ENCODE measurements at regions not wholly inside any gene's neighbourhood (a gene's known extent, or its start where the extent isn't known, plus 50 kb on each side); places are given as distances from the start of the nearest gene placed in this dataset.

- Histone ChIP-seq H3K9ac (ENCODE audit: low read depth, low read length, poor library complexity) (no peak overlapping the region), H3K27me3 (ENCODE audit: control insufficient read depth in 3 of 3, insufficient read depth in 3 of 3, low read depth in 1 of 3, low read length in 3 of 3) (peaks cover 0 to 34% (median 0%) of the 10 kb centered on the region in 3 experiments), H4K8ac (ENCODE audit: low read depth, low read length) (no peak overlapping the region), H3K9me3 (replicated peaks in 1 of 2; ENCODE audit: control insufficient read depth in 2 of 2, insufficient read depth in 1 of 2, low read depth in 1 of 2, low read length in 2 of 2) (no peaks in the 10 kb centered on the region), H3K36me3 (replicated peaks in 1 of 2; ENCODE audit: control insufficient read depth in 2 of 2, insufficient read depth in 2 of 2, low read length in 2 of 2) (no peaks in the 10 kb centered on the region), H2BK12ac (ENCODE audit: low read length) (no peak overlapping the region), H4K91ac (ENCODE audit: low read depth, low read length, poor library complexity) (no peak overlapping the region), H2AK5ac (ENCODE audit: low read depth, low read length) (no peak overlapping the region), H3K27ac (replicated peaks; ENCODE audit: low read length) (no peak overlapping the region), H3K79me1 (ENCODE audit: low read depth, low read length) (no peaks in the 10 kb centered on the region), H3K14ac (ENCODE audit: low read length) (no peak overlapping the region), H3K18ac (ENCODE audit: low read length) (no peak overlapping the region), H3K4me3 (ENCODE audit: low read length in 2 of 2) (no peak overlapping the region), H3K4ac (ENCODE audit: low read length) (no peak overlapping the region), H2BK5ac (ENCODE audit: low read length) (no peak overlapping the region), H2AFZ (ENCODE audit: low read length) (no peak overlapping the region), H2BK15ac (ENCODE audit: low read length) (no peak overlapping the region), H2BK120ac (ENCODE audit: low read depth, low read length) (no peak overlapping the region), H3K4me1 (ENCODE audit: control insufficient read depth in 2 of 2, insufficient read depth in 1 of 2, low read depth in 1 of 2, low read length in 2 of 2) (peaks cover 0 to 2% of the 10 kb centered on the region in 2 donors), H3K23ac (ENCODE audit: low read depth, low read length, poor library complexity) (no peak overlapping the region), H3K4me2 (ENCODE audit: insufficient read depth, low read length, poor library complexity, severe bottlenecking) (no peak overlapping the region)
- no CpG with 5 or more reads among the region's 6 CpGs for WGBS, 2 donors (ENCODE audit: extremely low coverage in 2 of 2, insufficient read length in 2 of 2, insufficient replicate concordance in 1 of 2)
- DNase-seq (ENCODE audit: low spot score), result no peak
These were observed 503.6 kb downstream of the SHQ1 start for GRCh38 chr3:72344647-72345046.

DNA sequence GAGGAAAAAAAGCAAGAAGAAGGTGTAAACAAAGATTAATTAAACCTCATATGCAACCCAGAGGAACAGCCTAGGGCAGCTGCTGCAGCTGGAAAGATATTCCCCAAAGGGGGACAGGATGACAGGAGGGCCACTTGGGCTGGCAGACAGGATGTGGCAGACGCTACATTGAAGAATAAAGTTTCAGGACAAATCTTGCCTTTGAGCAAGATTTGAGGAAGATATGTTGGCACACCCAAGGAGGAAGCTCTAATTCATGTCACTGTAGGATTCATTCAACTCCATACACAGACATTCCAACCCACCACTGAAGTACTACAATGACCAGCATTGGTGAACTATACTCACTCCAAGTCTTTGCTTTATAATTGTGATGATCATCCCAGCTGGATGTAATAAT is 504.0 kb downstream of the SHQ1 start:
- H3K14ac ChIP-seq (ENCODE audit: low read length), result no peak overlapping the region
- no peak overlapping the region for H3K18ac ChIP-seq (ENCODE audit: low read length)
- H3K9me3 ChIP-seq (replicated peaks in 1 of 2; ENCODE audit: control insufficient read depth in 2 of 2, insufficient read depth in 1 of 2, low read depth in 1 of 2, low read length in 2 of 2), result no peaks in the 10 kb centered on the region
- H2BK15ac ChIP-seq (ENCODE audit: low read length), result no peak overlapping the region
- H2BK12ac ChIP-seq (ENCODE audit: low read length), result no peak overlapping the region
- no peak overlapping the region for H3K23ac ChIP-seq (ENCODE audit: low read depth, low read length, poor library complexity)
- peaks cover 0 to 6% of the 10 kb centered on the region in 2 donors for H3K4me1 ChIP-seq (ENCODE audit: control insufficient read depth in 2 of 2, insufficient read depth in 1 of 2, low read depth in 1 of 2, low read length in 2 of 2)
- H2BK5ac ChIP-seq (ENCODE audit: low read length), result no peak overlapping the region
- H3K79me1 ChIP-seq (ENCODE audit: low read depth, low read length), result no peaks in the 10 kb centered on the region
- H3K27ac ChIP-seq (replicated peaks; ENCODE audit: low read length), result no peak overlapping the region
- no CpG with 5 or more reads among the region's 1 CpG for WGBS, 2 donors (ENCODE audit: extremely low coverage in 2 of 2, insufficient read length in 2 of 2, insufficient replicate concordance in 1 of 2)
- no peak overlapping the region for H2AK5ac ChIP-seq (ENCODE audit: low read depth, low read length)
- no peak for DNase-seq (ENCODE audit: low spot score)
- H4K91ac ChIP-seq (ENCODE audit: low read depth, low read length, poor library complexity), result no peak overlapping the region
- no peak overlapping the region for H2BK120ac ChIP-seq (ENCODE audit: low read depth, low read length)
- no peak overlapping the region for H2AFZ ChIP-seq (ENCODE audit: low read length)
- H3K4me2 ChIP-seq (ENCODE audit: insufficient read depth, low read length, poor library complexity, severe bottlenecking), result no peak overlapping the region
- H4K8ac ChIP-seq (ENCODE audit: low read depth, low read length), result no peak overlapping the region
- peaks cover 0 to 31% (median 0%) of the 10 kb centered on the region in 3 experiments for H3K27me3 ChIP-seq (ENCODE audit: control insufficient read depth in 3 of 3, insufficient read depth in 3 of 3, low read depth in 1 of 3, low read length in 3 of 3)
- no peak overlapping the region for H3K4me3 ChIP-seq (ENCODE audit: low read length in 2 of 2)
- no peak overlapping the region for H3K9ac ChIP-seq (ENCODE audit: low read depth, low read length, poor library complexity)
- no peak overlapping the region for H3K4ac ChIP-seq (ENCODE audit: low read length)
- no peaks in the 10 kb centered on the region for H3K36me3 ChIP-seq (replicated peaks in 1 of 2; ENCODE audit: control insufficient read depth in 2 of 2, insufficient read depth in 2 of 2, low read length in 2 of 2)

DNA sequence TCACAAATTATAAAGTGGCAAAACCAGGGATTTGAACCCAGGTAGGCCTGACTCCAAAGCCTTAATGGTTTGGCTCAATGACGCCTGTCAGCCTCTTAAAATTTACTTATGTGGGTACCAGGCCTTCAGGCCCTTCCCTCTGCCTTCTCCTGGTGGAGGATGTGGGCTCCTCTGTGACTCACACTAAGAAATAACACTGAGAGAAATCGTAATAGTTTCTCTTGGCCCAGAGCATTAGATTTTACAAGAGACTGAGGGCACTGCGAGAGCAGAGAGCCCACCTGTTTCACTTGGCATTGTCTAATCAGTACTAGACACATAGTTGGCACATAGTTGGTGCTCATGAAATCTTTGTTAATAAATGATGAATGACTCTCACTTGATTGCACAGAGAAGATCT is 505.2 kb downstream of the SHQ1 start:
- Histone ChIP-seq H2BK15ac (ENCODE audit: low read length) (no peak overlapping the region), H3K23ac (ENCODE audit: low read depth, low read length, poor library complexity) (no peak overlapping the region), H3K27ac (replicated peaks; ENCODE audit: low read length) (no peak overlapping the region), H2BK12ac (ENCODE audit: low read length) (no peak overlapping the region), H3K79me1 (ENCODE audit: low read depth, low read length) (no peaks in the 10 kb centered on the region), H3K36me3 (replicated peaks in 1 of 2; ENCODE audit: control insufficient read depth in 2 of 2, insufficient read depth in 2 of 2, low read length in 2 of 2) (no peaks in the 10 kb centered on the region), H3K4me2 (ENCODE audit: insufficient read depth, low read length, poor library complexity, severe bottlenecking) (no peak overlapping the region), H3K9ac (ENCODE audit: low read depth, low read length, poor library complexity) (no peak overlapping the region), H3K14ac (ENCODE audit: low read length) (no peak overlapping the region), H2BK5ac (ENCODE audit: low read length) (no peak overlapping the region), H4K91ac (ENCODE audit: low read depth, low read length, poor library complexity) (no peak overlapping the region), H2AK5ac (ENCODE audit: low read depth, low read length) (no peak overlapping the region), H2AFZ (ENCODE audit: low read length) (no peak overlapping the region), H3K4me1 (ENCODE audit: control insufficient read depth in 2 of 2, insufficient read depth in 1 of 2, low read depth in 1 of 2, low read length in 2 of 2) (peaks cover 0 to 8% of the 10 kb centered on the region in 2 donors), H3K27me3 (ENCODE audit: control insufficient read depth in 3 of 3, insufficient read depth in 3 of 3, low read depth in 1 of 3, low read length in 3 of 3) (peaks cover 0 to 23% (median 0%) of the 10 kb centered on the region in 3 experiments), H3K9me3 (replicated peaks in 1 of 2; ENCODE audit: control insufficient read depth in 2 of 2, insufficient read depth in 1 of 2, low read depth in 1 of 2, low read length in 2 of 2) (no peaks in the 10 kb centered on the region), H3K18ac (ENCODE audit: low read length) (no peak overlapping the region), H3K4ac (ENCODE audit: low read length) (no peak overlapping the region), H2BK120ac (ENCODE audit: low read depth, low read length) (no peak overlapping the region), H3K4me3 (ENCODE audit: low read length in 2 of 2) (no peak overlapping the region), H4K8ac (ENCODE audit: low read depth, low read length) (no peak overlapping the region)
- WGBS, 2 donors (ENCODE audit: extremely low coverage in 2 of 2, insufficient read length in 2 of 2, insufficient replicate concordance in 1 of 2), result no CpG with 5 or more reads among the region's 3 CpGs
- no peak for DNase-seq (ENCODE audit: low spot score)

- H3K4me2 ChIP-seq (ENCODE audit: insufficient read depth, low read length, poor library complexity, severe bottlenecking), result no peak overlapping the region
- no peak overlapping the region for H4K8ac ChIP-seq (ENCODE audit: low read depth, low read length)
- DNase-seq (ENCODE audit: low spot score), result no peak
- H2BK5ac ChIP-seq (ENCODE audit: low read length), result no peak overlapping the region
- no peak overlapping the region for H3K14ac ChIP-seq (ENCODE audit: low read length)
- H2BK120ac ChIP-seq (ENCODE audit: low read depth, low read length), result no peak overlapping the region
- H3K27me3 ChIP-seq (ENCODE audit: control insufficient read depth in 3 of 3, insufficient read depth in 3 of 3, low read depth in 1 of 3, low read length in 3 of 3), result peaks cover 0 to 21% (median 0%) of the 10 kb centered on the region in 3 experiments
- H3K23ac ChIP-seq (ENCODE audit: low read depth, low read length, poor library complexity), result no peak overlapping the region
- H3K27ac ChIP-seq (replicated peaks; ENCODE audit: low read length), result no peak overlapping the region
- H3K9me3 ChIP-seq (replicated peaks in 1 of 2; ENCODE audit: control insufficient read depth in 2 of 2, insufficient read depth in 1 of 2, low read depth in 1 of 2, low read length in 2 of 2), result no peaks in the 10 kb centered on the region
- no CpG with 5 or more reads among the region's 10 CpGs for WGBS, 2 donors (ENCODE audit: extremely low coverage in 2 of 2, insufficient read length in 2 of 2, insufficient replicate concordance in 1 of 2)
- H2BK15ac ChIP-seq (ENCODE audit: low read length), result no peak overlapping the region
- H2AFZ ChIP-seq (ENCODE audit: low read length), result no peak overlapping the region
- no peak overlapping the region for H3K9ac ChIP-seq (ENCODE audit: low read depth, low read length, poor library complexity)
- H3K36me3 ChIP-seq (replicated peaks in 1 of 2; ENCODE audit: control insufficient read depth in 2 of 2, insufficient read depth in 2 of 2, low read length in 2 of 2), result no peaks in the 10 kb centered on the region
- H3K4me1 ChIP-seq (ENCODE audit: control insufficient read depth in 2 of 2, insufficient read depth in 1 of 2, low read depth in 1 of 2, low read length in 2 of 2), result peaks cover 0 to 7% of the 10 kb centered on the region in 2 donors
- H2BK12ac ChIP-seq (ENCODE audit: low read length), result no peak overlapping the region
- no peak overlapping the region for H2AK5ac ChIP-seq (ENCODE audit: low read depth, low read length)
- H3K79me1 ChIP-seq (ENCODE audit: low read depth, low read length), result no peaks in the 10 kb centered on the region
- H3K18ac ChIP-seq (ENCODE audit: low read length), result no peak overlapping the region
- H3K4me3 ChIP-seq (ENCODE audit: low read length in 2 of 2), result no peak overlapping the region
- H3K4ac ChIP-seq (ENCODE audit: low read length), result no peak overlapping the region
- no peak overlapping the region for H4K91ac ChIP-seq (ENCODE audit: low read depth, low read length, poor library complexity)
These were observed 505.8 kb downstream of the SHQ1 start for GRCh38 chr3:72342450-72342849.

Measured in neuronal stem cell (in vitro differentiated cells).